Common myeloid progenitor, CD34-positive (primary cell): ENCODE measurements at regions not wholly inside any gene's neighbourhood (a gene's known extent, or its start where the extent isn't known, plus 50 kb on each side); places are given as distances from the start of the nearest gene placed in this dataset.

Experiments used
- CTCF ChIA-PET: fragments of 350-600 bp; sonication (Branson Sonifier 250); formaldehyde crosslinking; loops from one replicate; lab custom pipeline; 2021; ENCODE audit warnings: antibody characterized with exemption; lab: Charles Lee
- POLR2A ChIA-PET: fragments of 350-600 bp; sonication (Branson Sonifier 250); formaldehyde crosslinking; loops from one replicate; lab custom pipeline; 2021; ENCODE audit warnings: antibody characterized with exemption; lab: Charles Lee
- DNase-seq, 3 donors: peaks; one replicate each; pipeline versions ENCODE4 v3.0.0 to v3.0.0-alpha.2; 2013
- H3K27ac ChIP-seq, 2 experiments: 1 replicate in 1 of 2; 2 replicates in 1 of 2; pipeline ENCODE4 v1.7.0; 2013; ENCODE audit warnings: inconsistent platforms in 2 of 2, low read length in 2 of 2, mild to moderate bottlenecking in 2 of 2, low read depth in 1 of 2, moderate library complexity in 1 of 2; ENCODE audit not compliant: severe bottlenecking in 2 of 2, insufficient read depth in 1 of 2, poor library complexity in 1 of 2
- H3K27me3 ChIP-seq, 5 experiments: replicated peaks in 2 of 5; 1 replicate in 3 of 5; 2 replicates in 2 of 5; pipeline versions ENCODE4 v1.6.1 to v1.7.0; 2013; ENCODE audit warnings: low read length in 4 of 5, mild to moderate bottlenecking in 2 of 5, moderate library complexity in 2 of 5, inconsistent platforms in 1 of 5; ENCODE audit not compliant: insufficient read depth in 5 of 5, control insufficient read depth in 4 of 5
- H3K36me3 ChIP-seq, 4 experiments: 1 replicate in 2 of 4; 2 replicates in 2 of 4; pipeline versions ENCODE4 v1.6.1 to v1.7.0; 2013; ENCODE audit warnings: low read length in 3 of 4, control low read depth in 1 of 4, mild to moderate bottlenecking in 1 of 4; ENCODE audit not compliant: control insufficient read depth in 4 of 4, insufficient read depth in 4 of 4
- H3K4me1 ChIP-seq, 4 experiments: 1 replicate in 3 of 4; 2 replicates in 1 of 4; pipeline versions ENCODE4 v1.6.1 to v1.7.1; 2013; ENCODE audit warnings: low read length in 3 of 4, mild to moderate bottlenecking in 3 of 4, control low read depth in 1 of 4, inconsistent platforms in 1 of 4, moderate library complexity in 1 of 4; ENCODE audit not compliant: control insufficient read depth in 4 of 4, insufficient read depth in 4 of 4; ENCODE audit errors: control extremely low read depth in 1 of 4
- H3K4me3 ChIP-seq, 7 experiments: 1 replicate in 4 of 7; 2 replicates in 3 of 7; pipeline versions ENCODE4 v1.5.1 to v1.7.0; 2013; ENCODE audit warnings: mild to moderate bottlenecking in 7 of 7, low read length in 6 of 7, moderate library complexity in 6 of 7, inconsistent platforms in 2 of 7, low read depth in 2 of 7, control low read depth in 1 of 7; ENCODE audit not compliant: insufficient read depth in 4 of 7, control insufficient read depth in 1 of 7; ENCODE audit errors: extremely low read depth in 1 of 7
- H3K9me3 ChIP-seq, 5 experiments: 1 replicate in 4 of 5; 2 replicates in 1 of 5; pipeline versions ENCODE4 v1.6.1 to v1.7.1; 2013; ENCODE audit warnings: low read length in 4 of 5, mild to moderate bottlenecking in 2 of 5, inconsistent platforms in 1 of 5, low read depth in 1 of 5, moderate library complexity in 1 of 5; ENCODE audit not compliant: control insufficient read depth in 4 of 5, insufficient read depth in 2 of 5; ENCODE audit errors: control extremely low read depth in 1 of 5
- WGBS: methylation state at CpG from one replicate; pipeline ENCODE4 v1.1.5; 2013; ENCODE audit not compliant: insufficient coverage; 5-methylcytosine and 5-hydroxymethylcytosine counted together

DNA sequence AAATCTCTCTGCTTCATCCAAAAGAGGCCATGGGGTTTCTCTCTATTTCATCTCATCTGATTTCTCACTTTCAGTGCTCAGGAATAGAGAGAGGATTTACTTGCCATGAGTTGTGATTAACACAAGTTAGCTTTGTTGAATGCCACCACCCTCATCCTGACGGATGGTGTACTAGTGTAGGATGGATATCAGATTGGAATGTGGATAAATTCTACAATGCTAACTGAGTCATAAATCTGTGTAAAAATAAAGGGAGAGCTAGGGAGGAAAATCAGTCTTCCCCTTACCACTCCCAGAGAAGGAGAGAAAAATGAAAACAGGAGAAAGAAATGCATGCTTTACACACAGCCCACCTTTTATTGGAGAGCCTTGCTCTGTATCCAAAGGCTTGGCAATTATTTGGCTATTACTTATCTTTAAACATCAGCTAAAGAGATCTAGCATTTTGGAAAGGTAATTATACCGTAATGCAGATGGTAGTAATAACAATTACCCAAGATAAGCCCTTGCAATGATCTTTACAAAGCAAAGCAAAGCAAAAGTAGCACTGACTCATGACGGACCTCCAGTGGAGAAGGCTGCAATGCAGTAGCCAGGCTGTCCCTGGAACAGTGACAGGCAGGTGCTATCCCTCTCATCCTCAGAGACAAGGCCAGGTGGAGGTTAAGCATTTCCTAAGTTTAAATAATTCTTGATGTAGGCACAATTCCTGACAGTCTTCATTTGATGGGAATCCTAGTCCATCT lies 306.3 kb upstream of the PPARGC1A start:
- Histone ChIP-seq H3K4me1 (no peaks in the 10 kb centered on the region), H3K36me3 (no peaks in the 10 kb centered on the region), H3K4me3 (no peak overlapping the region), H3K27ac (no peak overlapping the region), H3K9me3 (no peaks in the 10 kb centered on the region), H3K27me3 (no peaks in the 10 kb centered on the region)
- ChIA-PET POLR2A (no interaction called here), CTCF (no interaction called here)
- 96% methylated on average over 3 of the region's 3 CpGs for WGBS
- no peak for DNase-seq

DNA sequence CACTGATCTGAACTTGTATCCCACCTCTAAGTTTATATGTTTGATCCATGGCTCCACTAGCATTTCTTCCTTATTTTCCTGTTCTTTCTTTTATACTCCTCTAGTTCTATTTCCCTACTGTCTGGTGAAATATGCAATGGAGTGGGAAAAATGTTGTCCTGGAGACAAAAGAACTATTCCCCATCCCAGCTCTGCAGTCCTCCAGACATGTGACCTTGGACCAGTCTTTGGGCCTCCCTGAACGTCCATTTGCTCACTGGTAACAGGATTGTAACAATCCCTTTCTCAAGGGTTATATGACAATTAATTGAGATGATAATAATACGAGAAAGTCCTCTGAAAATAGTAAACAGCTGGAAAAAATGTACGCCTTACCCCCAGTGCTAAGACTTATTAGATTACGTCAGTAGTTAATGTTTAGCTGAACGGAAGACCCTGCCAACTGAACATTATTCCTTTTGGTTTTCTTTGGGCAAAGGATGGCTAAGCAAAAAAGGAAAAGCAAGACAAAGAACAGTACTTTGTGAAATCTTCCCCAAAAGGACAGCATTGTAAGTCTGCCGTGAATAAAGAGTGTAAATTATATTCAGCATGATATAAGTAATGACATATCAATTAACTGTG lies 302.3 kb upstream of the PPARGC1A start:
- POLR2A ChIA-PET: no interaction called here
- Histone ChIP-seq H3K36me3 (no peaks in the 10 kb centered on the region), H3K4me3 (no peak overlapping the region), H3K27me3 (no peaks in the 10 kb centered on the region), H3K27ac (no peak overlapping the region), H3K4me1 (no peaks in the 10 kb centered on the region), H3K9me3 (no peaks in the 10 kb centered on the region)
- no CpG with 5 or more reads among the region's 6 CpGs for WGBS
- no peak for DNase-seq
- CTCF ChIA-PET: no interaction called here

DNA sequence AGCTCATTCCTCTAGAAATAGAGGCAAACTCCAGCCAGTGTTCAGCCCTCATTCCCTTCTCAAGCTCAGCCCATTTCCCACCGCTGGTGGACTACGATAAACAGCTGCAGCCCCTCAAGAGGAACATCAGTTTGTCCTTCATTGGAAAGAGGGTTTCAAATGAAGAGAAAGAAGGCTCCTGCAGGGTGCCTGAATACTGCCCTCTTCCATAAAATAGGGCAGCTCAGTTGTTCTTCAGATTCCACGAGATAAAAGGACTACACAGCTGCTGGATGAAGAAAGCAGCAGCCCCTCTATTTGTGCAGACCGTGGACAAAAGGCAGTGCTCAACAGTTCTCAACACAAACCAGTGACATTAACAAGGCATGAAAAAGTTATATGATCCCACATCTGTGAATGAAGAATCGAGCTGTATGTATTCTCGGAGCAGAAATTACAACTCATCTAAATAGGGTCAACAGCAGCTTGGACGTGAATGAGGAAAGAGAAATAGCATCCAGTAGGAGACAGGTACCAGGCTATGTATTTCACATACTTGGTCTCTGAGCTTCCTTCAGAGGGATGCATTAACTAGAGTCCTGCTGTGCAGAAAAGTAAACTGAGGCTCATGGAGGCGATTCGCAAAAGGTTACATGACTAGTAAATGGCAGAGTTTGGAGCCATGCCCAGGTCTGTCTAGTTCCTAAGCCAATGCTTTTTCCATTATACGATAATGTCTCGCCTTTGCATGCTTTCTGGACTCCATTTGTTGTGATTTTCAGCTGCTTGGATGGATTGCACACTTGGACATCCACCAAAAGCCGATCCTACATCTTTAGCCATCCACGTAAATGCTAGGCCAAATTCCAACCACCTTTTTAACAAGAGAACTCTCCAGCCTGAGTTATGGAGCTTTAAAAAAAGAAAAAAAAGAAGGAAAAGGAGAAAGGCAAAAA lies 301.2 kb upstream of the PPARGC1A start:
- Histone ChIP-seq H3K36me3 (no peaks in the 10 kb centered on the region), H3K9me3 (no peaks in the 10 kb centered on the region), H3K27ac (no peak overlapping the region), H3K4me3 (no peak overlapping the region), H3K27me3 (no peaks in the 10 kb centered on the region), H3K4me1 (no peaks in the 10 kb centered on the region)
- WGBS: 97% methylated on average over 10 of the region's 13 CpGs
- CTCF ChIA-PET: no interaction called here
- POLR2A ChIA-PET: no interaction called here
- no peak for DNase-seq

DNA sequence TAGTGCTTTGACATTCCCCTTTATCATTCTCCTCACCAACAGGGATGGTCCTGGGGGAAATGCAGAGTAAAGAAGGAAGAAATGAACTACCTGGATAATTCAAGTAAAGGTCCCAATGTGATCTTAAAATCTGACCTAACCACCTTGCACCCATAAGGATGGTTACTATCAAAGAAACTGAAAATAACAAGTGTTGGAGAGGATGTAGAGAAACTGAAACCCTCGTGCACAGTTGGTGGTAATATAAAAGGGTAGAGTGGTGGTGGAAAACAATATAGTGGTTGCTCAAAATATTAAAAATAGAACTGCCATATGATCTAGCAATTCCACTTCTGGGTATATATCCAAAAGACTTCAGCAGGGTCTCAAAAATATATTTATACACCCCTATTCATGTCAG lies 298.6 kb upstream of the PPARGC1A start:
- Histone ChIP-seq H3K27me3 (no peaks in the 10 kb centered on the region), H3K4me1 (no peaks in the 10 kb centered on the region), H3K9me3 (no peaks in the 10 kb centered on the region), H3K4me3 (no peak overlapping the region), H3K36me3 (no peaks in the 10 kb centered on the region), H3K27ac (no peak overlapping the region)
- DNase-seq: no peak
- no CpG with 5 or more reads among the region's 1 CpG for WGBS
- ChIA-PET POLR2A (no interaction called here), CTCF (no interaction called here)

DNA sequence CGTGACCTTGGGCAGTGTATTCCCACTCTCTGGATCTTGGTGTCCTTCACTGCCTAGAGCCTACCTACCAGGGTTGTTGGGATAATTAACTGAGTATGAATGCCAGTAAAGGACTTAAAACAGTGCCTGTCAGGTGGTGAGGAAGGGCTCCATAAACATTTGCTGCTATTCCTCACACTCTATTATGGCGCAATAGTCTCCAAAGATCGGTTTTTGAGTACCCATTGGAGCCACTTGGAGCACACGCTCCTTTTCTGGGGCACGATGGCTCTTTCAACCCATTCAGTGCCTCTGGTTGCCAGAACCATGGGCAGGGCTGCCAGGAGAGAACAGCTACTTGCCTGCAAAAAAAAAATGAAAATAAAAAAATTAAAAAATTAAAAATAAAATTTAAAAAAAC lies 296.6 kb upstream of the PPARGC1A start:
- no peaks in the 10 kb centered on the region for H3K27me3 ChIP-seq
- CTCF ChIA-PET: no interaction called here
- WGBS: 94% methylated on average over 4 of the region's 5 CpGs
- no peaks in the 10 kb centered on the region for H3K36me3 ChIP-seq
- no peak for DNase-seq
- H3K9me3 ChIP-seq: no peaks in the 10 kb centered on the region
- H3K4me1 ChIP-seq: no peaks in the 10 kb centered on the region
- H3K27ac ChIP-seq: no peak overlapping the region
- POLR2A ChIA-PET: no interaction called here
- H3K4me3 ChIP-seq: no peak overlapping the region

DNA sequence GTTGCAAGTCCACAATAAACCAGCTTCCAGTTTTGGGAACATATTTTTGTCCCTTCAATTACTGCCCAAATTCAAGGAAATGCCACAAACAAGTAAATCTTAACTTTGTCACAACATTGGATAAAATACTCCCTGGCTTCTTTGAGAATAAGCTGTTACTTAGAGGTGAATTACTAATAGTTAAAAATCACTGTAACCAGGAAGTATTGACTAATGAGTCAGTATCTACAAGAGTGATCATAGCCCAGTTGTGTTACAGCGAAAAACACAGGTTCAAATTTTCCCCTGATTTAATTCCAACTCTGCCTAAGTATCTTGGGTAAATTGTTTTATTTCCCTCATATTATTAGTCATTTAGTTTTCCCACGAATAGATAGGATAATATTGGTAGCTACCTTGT lies 291.2 kb upstream of the PPARGC1A start:
- POLR2A ChIA-PET: no interaction called here
- Histone ChIP-seq H3K36me3 (no peaks in the 10 kb centered on the region), H3K9me3 (no peaks in the 10 kb centered on the region), H3K4me3 (no peak overlapping the region), H3K27ac (no peak overlapping the region), H3K27me3 (no peaks in the 10 kb centered on the region), H3K4me1 (no peaks in the 10 kb centered on the region)
- WGBS: no CpG with 5 or more reads among the region's 2 CpGs
- CTCF ChIA-PET: interaction anchor here (0.7 kb wide), 1 partner anchor 8 kb away, joined by 3 read pairs; no protein-coding TSS in a partner anchor
- no peak for DNase-seq

DNA sequence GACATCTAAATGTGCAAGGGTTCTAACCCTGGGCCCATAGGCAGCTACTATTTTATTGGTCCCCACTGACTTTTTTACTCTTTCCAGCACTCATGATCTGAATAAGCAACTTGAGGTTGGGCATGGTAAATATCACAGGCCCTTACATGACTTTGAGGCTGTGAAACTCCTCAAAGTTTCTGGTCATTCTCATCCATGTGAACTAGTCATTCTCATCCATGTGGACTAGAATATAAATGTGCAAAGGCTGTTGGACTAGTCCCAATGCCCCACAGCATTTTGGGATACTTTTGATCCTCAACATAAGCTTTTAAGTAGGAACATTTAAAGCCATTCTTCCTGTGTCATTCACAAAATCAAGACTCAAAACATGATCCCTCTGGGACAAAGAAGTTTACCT lies 290.7 kb upstream of the PPARGC1A start:
- Histone ChIP-seq H3K4me1 (no peaks in the 10 kb centered on the region), H3K27me3 (no peaks in the 10 kb centered on the region), H3K36me3 (no peaks in the 10 kb centered on the region), H3K4me3 (no peak overlapping the region), H3K27ac (no peak overlapping the region), H3K9me3 (no peaks in the 10 kb centered on the region)
- no peak for DNase-seq
- ChIA-PET POLR2A (no interaction called here), CTCF (interaction anchor here (0.7 kb wide), 1 partner anchor 9 kb away, joined by 3 read pairs; no protein-coding TSS in a partner anchor)
